NCI-H146 (cell line): ENCODE measurements at regions not wholly inside any gene's neighbourhood (a gene's known extent, or its start where the extent isn't known, plus 50 kb on each side); places are given as distances from the start of the nearest gene placed in this dataset.
"Not testable (repeated sequence)": the region's sequence is repeated elsewhere in the genome, so short reads cannot be mapped to it uniquely, and the experiment has no call there.

Experiments used
- DNase-seq: peaks from one replicate; lab custom pipeline; 2025; lab: John Stamatoyannopoulos, UW

GRCh38 chrX:25851141-25851540 is 287.0 kb upstream of the MAGEB18 start:
- DNase-seq: no peak

DNA sequence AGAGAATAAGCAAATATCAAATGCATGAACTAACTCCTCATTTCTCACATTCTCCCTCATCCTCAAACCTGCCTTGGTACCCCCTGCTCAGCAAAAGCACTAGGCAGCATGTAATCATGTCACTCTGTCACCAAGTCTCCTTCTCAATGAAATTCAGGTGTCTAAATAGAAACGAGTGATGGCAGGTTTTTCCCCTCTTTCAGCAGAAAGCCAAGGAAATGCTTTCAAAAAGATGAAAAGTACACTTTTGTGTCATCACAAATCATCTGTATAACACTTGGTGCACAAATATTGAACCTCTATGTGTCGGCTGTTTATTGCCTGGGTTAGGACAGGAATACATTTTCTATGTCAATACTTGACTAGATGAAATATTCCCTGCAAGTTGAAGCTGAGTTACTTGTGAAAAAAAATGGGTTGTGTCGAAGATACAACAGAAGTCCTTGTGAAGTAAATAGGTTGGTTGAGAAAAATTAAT is 285.1 kb upstream of the MAGEB18 start:
- no peak for DNase-seq

DNA sequence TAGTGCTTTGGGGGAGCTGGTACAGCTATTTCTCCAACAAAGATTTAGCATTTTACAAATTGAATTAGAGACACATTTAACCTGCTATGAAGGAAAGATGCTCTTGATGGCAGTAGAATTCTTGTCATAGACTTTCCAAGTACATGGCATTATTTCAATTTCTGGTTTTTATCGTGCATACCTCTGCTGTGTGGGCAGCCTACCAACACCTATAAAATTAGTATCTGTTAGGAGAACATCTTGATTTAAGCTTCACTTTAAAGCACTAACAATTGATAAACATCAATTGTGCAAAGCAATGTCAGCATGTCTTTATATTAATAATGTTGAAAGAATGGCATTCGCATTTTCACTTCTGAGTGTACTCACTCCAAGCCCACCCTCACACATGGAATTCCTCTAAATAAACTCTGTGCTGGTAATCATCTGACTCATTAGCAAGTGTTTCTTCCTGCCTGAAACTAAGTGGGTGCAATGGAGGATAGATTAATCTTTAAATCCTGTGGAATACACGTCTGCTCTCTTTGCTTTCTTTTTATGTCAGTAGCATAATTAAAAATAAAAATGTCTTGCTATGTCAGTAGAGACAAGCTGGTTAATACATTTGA is 279.8 kb upstream of the MAGEB18 start:
- no peak for DNase-seq

GRCh38 chrX:25860322-25860721 is 277.8 kb upstream of the MAGEB18 start:
- no peak for DNase-seq

DNA sequence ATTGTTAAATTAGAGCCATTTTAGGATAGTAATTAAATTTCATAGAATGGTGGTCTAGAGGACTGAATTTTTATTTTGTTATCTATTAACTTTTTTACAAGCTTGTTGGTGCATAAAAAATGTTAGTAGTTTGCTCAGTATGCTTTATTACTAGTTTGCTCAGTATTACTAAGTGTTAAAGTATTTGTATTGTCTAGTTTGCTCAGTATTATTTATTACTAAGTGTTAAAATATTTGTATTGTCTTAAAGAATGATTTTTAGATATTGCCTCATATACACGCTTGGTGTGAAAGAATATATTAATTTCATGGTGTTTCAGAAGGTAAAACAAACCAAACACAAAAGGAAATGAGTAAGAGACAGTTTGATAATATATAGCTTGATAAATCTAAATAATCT is 268.4 kb upstream of the MAGEB18 start:
- DNase-seq: no peak

DNA sequence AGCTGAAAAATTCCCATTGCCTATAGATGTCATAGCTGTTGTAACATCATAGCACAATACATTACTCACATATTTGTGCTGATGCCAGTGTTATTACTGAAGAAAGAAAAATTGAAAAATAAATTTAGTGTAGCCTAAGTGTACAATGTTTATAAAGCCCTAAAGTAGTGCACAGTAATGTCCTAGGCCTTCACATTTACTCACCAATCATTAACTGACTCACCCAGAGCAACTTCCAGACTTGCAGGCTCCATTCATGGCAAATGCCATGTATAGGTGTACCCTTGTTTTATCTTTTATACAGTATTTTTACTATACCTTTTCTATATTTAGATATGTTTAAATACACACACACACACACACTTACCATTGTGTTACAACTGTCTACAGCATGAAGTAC is 265.4 kb upstream of the MAGEB18 start:
- no peak for DNase-seq

- DNase-seq: no peak
Measured at GRCh38 chrX:25873196-25873595, 264.9 kb upstream of the MAGEB18 start.

DNA sequence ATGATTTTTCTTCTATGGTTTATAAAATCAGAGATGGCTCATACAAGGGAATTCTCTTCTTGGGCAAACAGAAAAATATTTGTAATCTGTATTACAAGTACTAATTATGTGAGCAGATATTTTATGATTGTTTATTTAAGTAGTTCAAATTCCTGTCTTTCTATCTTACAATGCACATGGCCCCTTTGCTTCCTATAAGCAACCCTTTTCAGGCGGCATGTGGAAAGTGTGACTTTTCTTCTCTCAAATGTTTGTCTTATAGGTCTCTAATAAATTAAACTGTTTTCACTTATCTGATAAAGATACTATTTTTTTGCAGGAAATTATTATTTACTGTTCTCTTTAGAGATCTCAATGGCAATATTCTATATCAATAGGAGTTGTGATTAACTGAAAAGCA is 259.3 kb upstream of the MAGEB18 start:
- DNase-seq: no peak

DNA sequence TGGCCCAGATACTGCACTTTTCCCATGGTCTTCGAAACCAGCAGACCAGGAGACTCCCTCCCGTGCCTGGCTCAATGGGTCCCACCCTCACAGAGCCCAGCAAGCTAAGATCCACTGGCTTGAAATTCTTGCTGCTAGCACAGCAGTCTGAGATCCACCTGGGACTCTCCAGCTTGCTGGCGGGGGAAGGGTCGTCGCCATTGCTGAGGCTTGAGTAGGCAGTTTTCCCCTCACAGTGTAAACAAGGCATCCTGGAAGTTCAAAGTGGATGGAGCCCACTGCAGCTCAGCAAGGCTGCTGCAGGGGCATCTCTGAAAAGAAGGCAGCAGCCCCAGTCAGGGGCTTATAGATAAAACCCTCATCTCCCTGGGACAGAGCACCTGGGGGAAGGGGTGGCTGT is 255.6 kb upstream of the MAGEB18 start:
- DNase-seq: not testable (repeated sequence)

GRCh38 chrX:25897758-25898157 is 240.4 kb upstream of the MAGEB18 start:
- no peak for DNase-seq

DNA sequence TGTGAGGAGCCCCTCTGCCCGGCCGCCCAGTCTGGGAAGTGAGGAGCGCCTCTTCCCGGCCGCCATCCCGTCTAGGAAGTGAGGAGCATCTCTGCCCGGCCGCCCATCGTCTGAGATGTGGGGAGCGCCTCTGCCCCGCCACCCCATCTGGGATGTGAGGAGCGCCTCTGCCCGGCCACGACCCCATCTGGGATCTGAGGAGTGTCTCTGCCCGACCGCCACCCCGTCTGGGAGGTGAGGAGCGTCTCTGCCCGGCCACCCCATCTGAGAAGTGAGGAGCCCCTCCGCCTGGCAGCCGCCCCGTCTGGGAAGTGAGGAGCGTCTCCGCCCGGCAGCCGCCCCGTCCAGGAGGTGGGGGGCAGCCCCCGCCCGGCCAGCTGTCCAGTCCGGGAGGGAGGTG is 232.4 kb upstream of the MAGEB18 start:
- not testable (repeated sequence) for DNase-seq

GRCh38 chrX:25925946-25926345 is 212.2 kb upstream of the MAGEB18 start:
- DNase-seq: no peak

GRCh38 chrX:25928316-25928715 is 209.8 kb upstream of the MAGEB18 start:
- DNase-seq: no peak

- no peak for DNase-seq
Measured at GRCh38 chrX:25941087-25941486, 197.1 kb upstream of the MAGEB18 start.

DNA sequence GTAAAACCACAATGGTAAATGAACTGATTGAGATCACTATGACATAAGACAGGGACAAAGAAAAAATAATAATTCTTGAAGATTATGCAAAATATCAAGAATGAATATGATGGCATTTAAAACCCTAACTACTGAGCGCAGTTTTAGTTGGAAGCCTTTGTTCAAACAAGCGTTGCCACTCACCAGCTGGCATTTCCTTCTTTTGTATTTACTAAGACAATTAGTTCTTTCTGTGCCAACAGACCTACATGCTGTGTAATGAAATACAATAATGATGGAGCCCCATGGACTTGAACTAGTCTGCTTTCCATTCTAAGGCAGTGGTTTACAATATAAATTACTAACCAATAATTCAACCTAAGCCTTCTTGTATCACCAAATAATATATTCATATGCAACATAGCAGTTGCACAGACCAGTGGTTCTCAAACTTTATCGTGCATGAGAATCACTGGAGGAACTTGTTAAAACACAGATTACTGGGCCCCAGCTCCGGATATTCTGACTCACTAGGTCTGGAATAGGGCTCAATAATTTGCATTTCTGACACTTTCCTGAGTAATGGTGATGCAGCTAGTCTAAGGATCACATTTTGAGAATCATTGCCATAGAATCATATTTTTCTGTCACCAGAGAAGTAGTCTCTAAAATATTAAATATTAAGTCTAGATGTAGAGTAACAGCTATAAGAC is 196.4 kb upstream of the MAGEB18 start:
- DNase-seq: no peak

DNA sequence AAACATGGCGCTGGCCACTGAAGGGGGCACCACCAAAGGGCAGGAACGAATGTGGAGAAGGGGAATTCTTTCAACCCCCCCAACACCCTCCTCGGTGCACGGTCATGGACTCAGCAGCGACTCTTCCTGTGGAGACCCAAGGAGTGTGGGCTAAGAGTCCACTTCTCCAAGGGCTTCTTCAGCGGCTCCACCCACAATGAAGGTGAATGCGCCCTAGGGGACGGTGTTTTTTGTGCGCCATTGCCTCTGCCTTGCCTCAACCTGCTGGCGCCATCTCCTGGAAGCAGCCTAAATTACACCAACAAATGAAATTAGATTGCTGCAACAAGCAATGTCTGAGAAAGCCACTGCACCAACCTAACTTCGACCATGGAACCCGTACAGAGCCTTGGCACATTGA is 169.2 kb upstream of the MAGEB18 start:
- DNase-seq: peak; percentile 32

- DNase-seq: no peak
Measured at GRCh38 chrX:25976683-25977310, 161.3 kb upstream of the MAGEB18 start.

DNA sequence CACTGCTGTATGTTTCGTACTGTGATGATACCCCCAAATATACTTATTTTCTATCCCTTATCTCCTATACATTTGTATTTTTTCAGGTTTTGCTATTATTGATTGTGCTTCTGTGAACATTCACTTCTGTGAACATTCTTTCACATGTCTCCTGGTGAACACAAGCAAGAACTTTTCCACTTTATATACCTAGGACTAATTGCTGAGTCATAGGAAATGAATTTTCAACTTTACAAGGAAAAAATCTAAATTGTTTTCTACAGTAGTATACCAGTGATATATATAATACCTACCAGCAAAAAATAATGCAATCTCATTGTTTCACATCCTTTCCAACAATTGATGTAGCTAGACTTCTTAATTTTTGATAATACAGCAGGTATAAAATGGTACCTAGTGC is 139.5 kb upstream of the MAGEB18 start:
- no peak for DNase-seq

- no peak for DNase-seq
Measured at GRCh38 chrX:26007462-26007861, 130.7 kb upstream of the MAGEB18 start.

- DNase-seq: no peak
Measured at GRCh38 chrX:26008042-26008441, 130.1 kb upstream of the MAGEB18 start.

- no peak for DNase-seq
Measured at GRCh38 chrX:26008691-26009090, 129.5 kb upstream of the MAGEB18 start.

DNA sequence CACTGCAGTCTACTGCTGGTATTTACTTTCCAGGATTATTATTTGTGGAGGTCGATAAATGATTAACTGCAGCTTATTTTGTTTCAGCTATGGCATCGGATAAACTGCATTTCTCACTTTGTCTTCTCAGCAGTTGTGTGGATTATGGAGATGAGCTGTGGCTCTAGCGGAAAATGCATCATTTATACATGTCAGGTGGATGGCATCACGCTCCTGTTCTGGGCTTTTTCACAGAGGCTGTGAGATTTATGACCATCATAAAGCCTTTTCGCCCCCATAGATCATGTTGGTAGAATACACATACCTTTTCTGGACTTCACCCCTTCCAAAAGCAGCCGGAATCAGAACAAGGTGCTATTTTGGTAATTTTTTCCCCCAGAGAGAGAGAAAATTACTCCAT is 118.8 kb upstream of the MAGEB18 start:
- no peak for DNase-seq

DNA sequence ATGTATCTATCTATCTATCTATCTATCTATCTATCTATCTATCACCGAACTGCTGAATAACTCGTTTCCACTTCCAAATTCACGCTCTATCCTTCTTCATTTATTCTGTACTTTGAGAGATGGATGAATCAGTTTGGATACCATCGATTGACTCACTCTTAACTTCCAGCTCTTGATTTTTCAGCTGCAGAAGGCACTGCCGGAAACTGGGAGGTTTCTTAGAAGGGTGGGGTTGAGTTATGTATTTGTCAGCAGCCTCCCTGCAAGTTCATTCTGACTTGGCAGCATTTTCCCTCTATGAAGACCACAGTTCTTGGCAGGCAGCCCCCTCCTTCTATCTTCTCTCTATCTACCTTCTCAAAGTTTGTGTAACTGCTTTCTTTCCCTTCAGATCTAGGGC is 112.0 kb upstream of the MAGEB18 start:
- no peak for DNase-seq
